A673 (cell line): ENCODE measurements at regions not wholly inside any gene's neighbourhood (a gene's known extent, or its start where the extent isn't known, plus 50 kb on each side); places are given as distances from the start of the nearest gene placed in this dataset.

Experiments used
- BruUV-seq: library from RNA; stranded (reverse); fragments of 400-500 nt; replicated peaks from 2 replicates; lab custom pipeline; 2021; lab: Mats Ljungman, UMichigan
- CTCF ChIA-PET: fragments of 300-600 bp; sonication (Branson Sonifier 250); formaldehyde crosslinking; loops from one replicate; lab custom pipeline; 2022; ENCODE audit warnings: antibody characterized with exemption; lab: Charles Lee
- POLR2A ChIA-PET: fragments of 300-600 bp; sonication (Branson Sonifier 250); formaldehyde crosslinking; loops from one replicate; lab custom pipeline; 2022; ENCODE audit warnings: antibody characterized with exemption; ENCODE audit not compliant: low non-redundant PET; lab: Charles Lee
- DNase-seq: peaks from one replicate; pipeline ENCODE4 v3.0.0-alpha.2; 2015; ENCODE audit warnings: low spot score
- H3K27ac ChIP-seq: fragments of 200-600 bp; sonication (generic); 2 replicates; pipeline ENCODE4 v1.5.1; 2016; ENCODE audit warnings: mixed run types, low read depth, mild to moderate bottlenecking, mixed read lengths, antibody characterized with exemption, low read length; ENCODE audit not compliant: poor library complexity, severe bottlenecking
- H3K27me3 ChIP-seq: fragments of 200-600 bp; sonication (generic); replicated peaks from 2 replicates; pipeline ENCODE4 v1.6.1; 2017; ENCODE audit warnings: mixed run types, low read depth, mild to moderate bottlenecking, mixed read lengths, antibody characterized with exemption, low read length; ENCODE audit not compliant: insufficient read depth, poor library complexity
- H3K36me3 ChIP-seq: fragments of 200-600 bp; sonication (generic); 2 replicates; pipeline ENCODE4 v1.6.1; 2016; ENCODE audit warnings: mixed run types, mild to moderate bottlenecking, mixed read lengths, antibody characterized with exemption, low read length; ENCODE audit not compliant: insufficient read depth, poor library complexity, severe bottlenecking
- H3K4me1 ChIP-seq: fragments of 200-600 bp; sonication (generic); 2 replicates; pipeline ENCODE4 v1.6.1; 2017; ENCODE audit warnings: mixed run types, mild to moderate bottlenecking, mixed read lengths, antibody characterized with exemption, low read length; ENCODE audit not compliant: insufficient read depth, poor library complexity, severe bottlenecking
- H3K4me3 ChIP-seq: fragments of 200-600 bp; sonication (generic); 2 replicates; pipeline ENCODE4 v1.5.1; 2016; ENCODE audit warnings: low read depth, mixed run types, mild to moderate bottlenecking, mixed read lengths, low read length; ENCODE audit not compliant: poor library complexity, severe bottlenecking
- H3K9me3 ChIP-seq: fragments of 200-600 bp; sonication (generic); 2 replicates; pipeline ENCODE4 v1.6.1; 2016; ENCODE audit warnings: mixed run types, low read depth, mild to moderate bottlenecking, mixed read lengths, antibody characterized with exemption, low read length; ENCODE audit not compliant: poor library complexity, severe bottlenecking
- EZH2 ChIP-seq: fragments of 200-600 bp; sonication (generic); IDR thresholded peaks from 2 replicates; pipeline ENCODE4 v1.6.1; 2017; ENCODE audit warnings: borderline replicate concordance, low read depth, mild to moderate bottlenecking, mixed read lengths, antibody characterized with exemption, low read length; ENCODE audit not compliant: poor library complexity, severe bottlenecking
- intact Hi-C: fragments of 100-400 bp; cut with micrococcal nuclease; formaldehyde crosslinking; loops from one replicate; pipeline ENCODE4 v1.10.0; 2022; ENCODE audit not compliant: unreplicated experiment
- TF ChIP-seq, protein P1 (sequence below): fragments of 300-800, 200-600 bp; sonication (generic); conservative IDR thresholded peaks from 2 replicates; pipeline ENCODE4 v1.5.1; 2017; ENCODE audit warnings: low read depth, mild to moderate bottlenecking, antibody characterized with exemption, low read length, moderate library complexity, mixed read lengths

DNA sequence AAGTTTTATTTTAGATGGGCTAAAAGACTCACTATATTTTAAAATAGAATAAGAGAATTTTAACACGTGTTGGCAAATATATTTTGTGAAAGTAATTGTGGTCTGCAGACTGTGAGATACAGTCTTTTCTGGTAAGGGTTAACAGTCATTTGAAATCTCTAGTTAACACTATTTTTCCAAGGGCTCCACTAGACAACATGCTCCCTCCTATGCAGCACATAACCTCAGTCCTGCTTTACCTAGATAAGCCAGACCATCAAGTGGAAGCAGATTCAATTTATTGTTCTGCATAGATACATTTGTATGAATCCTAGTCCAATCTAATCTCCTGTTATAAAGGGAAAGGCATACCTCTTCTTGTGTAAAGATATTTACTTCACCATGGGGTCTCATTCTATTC, 133.2 kb upstream of the CT83 start:
- intact Hi-C loops = no loop called here
- no peaks in the 10 kb centered on the region for H3K36me3 ChIP-seq
- TF ChIP-seq EZH2 = no peak
- TF ChIP-seq, protein P1, sequence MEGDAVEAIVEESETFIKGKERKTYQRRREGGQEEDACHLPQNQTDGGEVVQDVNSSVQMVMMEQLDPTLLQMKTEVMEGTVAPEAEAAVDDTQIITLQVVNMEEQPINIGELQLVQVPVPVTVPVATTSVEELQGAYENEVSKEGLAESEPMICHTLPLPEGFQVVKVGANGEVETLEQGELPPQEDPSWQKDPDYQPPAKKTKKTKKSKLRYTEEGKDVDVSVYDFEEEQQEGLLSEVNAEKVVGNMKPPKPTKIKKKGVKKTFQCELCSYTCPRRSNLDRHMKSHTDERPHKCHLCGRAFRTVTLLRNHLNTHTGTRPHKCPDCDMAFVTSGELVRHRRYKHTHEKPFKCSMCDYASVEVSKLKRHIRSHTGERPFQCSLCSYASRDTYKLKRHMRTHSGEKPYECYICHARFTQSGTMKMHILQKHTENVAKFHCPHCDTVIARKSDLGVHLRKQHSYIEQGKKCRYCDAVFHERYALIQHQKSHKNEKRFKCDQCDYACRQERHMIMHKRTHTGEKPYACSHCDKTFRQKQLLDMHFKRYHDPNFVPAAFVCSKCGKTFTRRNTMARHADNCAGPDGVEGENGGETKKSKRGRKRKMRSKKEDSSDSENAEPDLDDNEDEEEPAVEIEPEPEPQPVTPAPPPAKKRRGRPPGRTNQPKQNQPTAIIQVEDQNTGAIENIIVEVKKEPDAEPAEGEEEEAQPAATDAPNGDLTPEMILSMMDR = no peak
- no peaks in the 10 kb centered on the region for H3K27me3 ChIP-seq
- H3K4me3 ChIP-seq = no peak overlapping the region
- POLR2A ChIA-PET = no interaction called here
- no TSS peak for BruUV-seq
- H3K4me1 ChIP-seq = no peaks in the 10 kb centered on the region
- DNase-seq = no peak
- H3K27ac ChIP-seq = no peak overlapping the region
- CTCF ChIA-PET = no interaction called here
- no peaks in the 10 kb centered on the region for H3K9me3 ChIP-seq
